Osteocyte (in vitro differentiated cells): ENCODE measurements at regions not wholly inside any gene's neighbourhood (a gene's known extent, or its start where the extent isn't known, plus 50 kb on each side); places are given as distances from the start of the nearest gene placed in this dataset.

Experiments
- DNase-seq: peaks from one replicate; pipeline ENCODE4 v3.0.0; 2021; ENCODE audit warnings: mixed read lengths; ENCODE audit not compliant: unreplicated experiment; ENCODE audit errors: extremely low spot score
- H3K27ac Mint-ChIP-seq: one replicate; pipeline ENCODE4 v1.8.0; 2021; ENCODE audit warnings: mild to moderate bottlenecking, mixed read lengths; ENCODE audit not compliant: unreplicated experiment
- H3K27me3 Mint-ChIP-seq: one replicate; pipeline ENCODE4 v1.8.0; 2021; ENCODE audit warnings: mixed read lengths; ENCODE audit not compliant: unreplicated experiment
- H3K36me3 Mint-ChIP-seq: one replicate; pipeline ENCODE4 v1.8.0; 2021; ENCODE audit warnings: mixed read lengths; ENCODE audit not compliant: unreplicated experiment
- H3K4me1 Mint-ChIP-seq: one replicate; pipeline ENCODE4 v1.8.0; 2021; ENCODE audit warnings: mixed read lengths; ENCODE audit not compliant: unreplicated experiment
- H3K4me3 Mint-ChIP-seq: one replicate; pipeline ENCODE4 v1.8.0; 2021; ENCODE audit warnings: mild to moderate bottlenecking, moderate library complexity, mixed read lengths; ENCODE audit not compliant: unreplicated experiment
- H3K9me3 Mint-ChIP-seq: one replicate; pipeline ENCODE4 v1.8.0; 2021; ENCODE audit warnings: mixed read lengths; ENCODE audit not compliant: unreplicated experiment
- TF ChIP-seq, protein P1 (sequence below): fragments of 200-600 bp; sonication (generic); IDR thresholded peaks from 2 replicates; pipeline ENCODE4 v1.5.0; 2021; ENCODE audit warnings: antibody characterized with exemption, mild to moderate bottlenecking, moderate library complexity

DNA sequence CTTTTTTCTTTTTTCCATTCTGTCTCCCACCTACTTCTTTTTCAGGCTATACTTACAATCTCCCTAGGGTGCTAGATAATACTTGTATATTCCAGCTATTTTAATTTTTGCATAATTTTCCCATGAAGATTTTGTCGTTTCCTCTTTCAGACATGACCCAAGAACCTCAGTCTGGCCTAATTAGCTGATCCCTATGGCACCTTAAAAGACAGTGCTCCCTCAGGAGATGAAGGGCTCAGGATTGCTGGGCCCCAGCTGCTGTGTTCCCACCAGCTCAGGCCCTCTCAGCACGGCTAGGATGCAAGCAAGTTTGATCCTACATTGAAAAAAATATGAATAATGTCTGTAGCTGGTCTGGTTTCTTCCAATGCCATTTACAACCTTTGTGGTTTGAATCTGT lies 55.0 kb upstream of the RGS5 start:
- TF ChIP-seq, protein P1, sequence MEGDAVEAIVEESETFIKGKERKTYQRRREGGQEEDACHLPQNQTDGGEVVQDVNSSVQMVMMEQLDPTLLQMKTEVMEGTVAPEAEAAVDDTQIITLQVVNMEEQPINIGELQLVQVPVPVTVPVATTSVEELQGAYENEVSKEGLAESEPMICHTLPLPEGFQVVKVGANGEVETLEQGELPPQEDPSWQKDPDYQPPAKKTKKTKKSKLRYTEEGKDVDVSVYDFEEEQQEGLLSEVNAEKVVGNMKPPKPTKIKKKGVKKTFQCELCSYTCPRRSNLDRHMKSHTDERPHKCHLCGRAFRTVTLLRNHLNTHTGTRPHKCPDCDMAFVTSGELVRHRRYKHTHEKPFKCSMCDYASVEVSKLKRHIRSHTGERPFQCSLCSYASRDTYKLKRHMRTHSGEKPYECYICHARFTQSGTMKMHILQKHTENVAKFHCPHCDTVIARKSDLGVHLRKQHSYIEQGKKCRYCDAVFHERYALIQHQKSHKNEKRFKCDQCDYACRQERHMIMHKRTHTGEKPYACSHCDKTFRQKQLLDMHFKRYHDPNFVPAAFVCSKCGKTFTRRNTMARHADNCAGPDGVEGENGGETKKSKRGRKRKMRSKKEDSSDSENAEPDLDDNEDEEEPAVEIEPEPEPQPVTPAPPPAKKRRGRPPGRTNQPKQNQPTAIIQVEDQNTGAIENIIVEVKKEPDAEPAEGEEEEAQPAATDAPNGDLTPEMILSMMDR = no peak
- Mint-ChIP-seq H3K4me3 (no peak overlapping the region), H3K9me3 (no peaks in the 10 kb centered on the region), H3K27me3 (no peaks in the 10 kb centered on the region), H3K4me1 (peaks cover 18% of the 10 kb centered on the region), H3K36me3 (no peaks in the 10 kb centered on the region), H3K27ac (peak overlapping the region; percentile 35)
- no peak for DNase-seq

DNA sequence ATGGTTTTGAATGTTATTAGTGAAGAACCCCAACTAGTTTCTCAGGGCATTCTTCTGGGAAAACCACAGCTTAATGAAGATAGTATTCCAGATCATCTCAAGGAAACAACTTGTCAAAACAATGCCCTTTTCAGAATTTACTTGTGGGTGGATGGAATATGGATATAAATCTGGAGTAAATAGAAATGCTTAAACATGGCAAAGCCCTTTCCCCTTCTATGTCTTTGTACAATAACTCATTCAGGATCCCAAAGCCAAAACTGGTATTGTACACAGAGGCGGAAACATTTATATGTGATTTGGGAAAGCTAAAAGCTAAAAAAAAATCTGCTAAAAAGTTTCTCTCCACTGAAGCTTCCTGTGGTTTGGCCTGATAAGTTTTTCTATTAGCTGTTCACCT lies 55.5 kb upstream of the RGS5 start:
- no peaks in the 10 kb centered on the region for H3K36me3 Mint-ChIP-seq
- no peak for DNase-seq
- no peaks in the 10 kb centered on the region for H3K9me3 Mint-ChIP-seq
- H3K27ac Mint-ChIP-seq = peak overlapping the region; percentile 38
- TF ChIP-seq, protein P1 = no peak
- H3K4me1 Mint-ChIP-seq = peaks cover 18% of the 10 kb centered on the region
- no peak overlapping the region for H3K4me3 Mint-ChIP-seq
- no peaks in the 10 kb centered on the region for H3K27me3 Mint-ChIP-seq

DNA sequence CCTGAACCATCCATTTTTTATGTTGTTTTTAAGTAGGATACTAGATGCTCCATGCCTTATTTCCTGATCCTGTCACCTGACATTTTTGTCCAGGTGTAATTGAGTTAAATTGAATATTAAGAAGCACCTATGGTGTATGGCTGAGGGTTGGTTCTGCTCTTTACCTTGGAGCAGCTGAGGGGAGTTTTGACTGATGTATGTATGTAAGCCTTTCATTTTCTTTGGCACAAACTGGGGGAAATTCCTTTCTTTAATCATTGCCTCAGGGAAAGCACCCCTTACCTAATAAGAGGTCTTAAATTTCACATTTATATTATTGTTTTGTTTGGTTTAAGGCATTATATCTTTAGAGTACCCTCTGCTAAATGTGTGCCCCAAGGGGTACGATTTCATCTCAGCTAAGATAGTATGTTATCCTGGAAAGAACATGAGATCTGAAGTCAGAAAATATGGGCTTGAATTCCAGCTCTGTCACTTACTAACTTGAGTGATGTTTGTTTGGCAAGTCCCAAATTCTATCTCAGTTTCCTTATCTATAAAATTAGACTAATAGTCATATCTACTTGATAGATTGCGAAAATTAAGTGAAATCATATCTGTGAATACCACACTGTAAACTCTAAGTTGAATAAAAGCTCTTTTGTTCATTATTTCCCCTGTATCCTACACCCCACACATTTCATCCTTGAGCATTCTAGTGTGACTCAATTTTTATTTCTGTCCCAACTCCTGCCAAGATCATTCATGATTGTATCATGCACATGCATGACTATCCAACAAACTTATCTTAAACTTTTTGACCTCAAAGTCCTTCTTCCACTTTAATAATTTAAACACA lies 57.7 kb upstream of the NUF2 start:
- Mint-ChIP-seq H3K36me3 (no peaks in the 10 kb centered on the region), H3K27ac (no peak overlapping the region), H3K9me3 (no peaks in the 10 kb centered on the region), H3K27me3 (no peaks in the 10 kb centered on the region), H3K4me1 (peaks cover 2% of the 10 kb centered on the region), H3K4me3 (no peak overlapping the region)
- DNase-seq = no peak
- TF ChIP-seq, protein P1 = no peak

DNA sequence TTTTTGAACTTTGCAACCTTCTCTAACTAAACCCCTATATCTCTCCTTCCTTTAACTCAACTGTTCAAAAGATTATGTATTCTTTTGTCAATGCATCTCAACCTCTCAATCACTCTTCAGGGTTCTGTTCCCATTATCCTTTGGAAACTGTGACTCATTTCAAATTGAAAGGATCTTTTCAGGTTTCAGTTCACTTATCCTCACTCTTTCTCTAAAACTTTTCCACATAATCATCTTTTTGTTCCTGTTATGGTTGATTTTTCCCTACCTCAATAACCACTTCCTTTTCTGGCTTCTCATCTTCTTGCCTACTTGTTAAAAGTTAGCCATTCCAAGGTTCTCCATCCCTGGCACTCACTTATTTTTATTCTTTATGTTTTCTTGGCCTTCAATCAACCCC lies 56.2 kb upstream of the NUF2 start:
- Mint-ChIP-seq H3K27me3 (no peaks in the 10 kb centered on the region), H3K27ac (no peak overlapping the region), H3K9me3 (no peaks in the 10 kb centered on the region), H3K4me1 (peaks cover 2% of the 10 kb centered on the region), H3K36me3 (no peaks in the 10 kb centered on the region), H3K4me3 (no peak overlapping the region)
- DNase-seq = no peak
- TF ChIP-seq, protein P1 = no peak

DNA sequence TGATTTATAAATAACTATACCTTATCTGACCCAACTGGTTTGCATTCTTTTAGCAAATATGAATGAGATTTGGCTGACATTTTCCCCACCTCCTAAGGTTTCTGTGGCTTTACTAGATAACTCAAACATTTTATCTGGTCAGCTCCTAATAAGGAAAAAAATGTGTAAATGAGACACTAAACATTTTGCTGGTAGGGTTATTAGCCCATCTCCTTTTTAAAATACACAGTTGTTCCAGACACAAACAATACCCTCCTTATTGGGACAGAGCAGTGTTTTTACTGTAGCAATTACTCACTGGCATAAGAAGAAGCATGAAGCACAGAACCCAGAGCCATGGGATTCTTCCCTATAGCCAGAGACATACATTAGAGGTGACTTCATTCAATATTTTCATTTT lies 53.8 kb upstream of the NUF2 start:
- no peak for DNase-seq
- Mint-ChIP-seq H3K4me1 (peaks cover 13% of the 10 kb centered on the region), H3K27me3 (no peaks in the 10 kb centered on the region), H3K36me3 (no peaks in the 10 kb centered on the region), H3K27ac (no peak overlapping the region), H3K9me3 (no peaks in the 10 kb centered on the region), H3K4me3 (no peak overlapping the region)
- TF ChIP-seq, protein P1 = no peak
